NCI-H187 (cell line): ENCODE measurements at regions not wholly inside any gene's neighbourhood (a gene's known extent, or its start where the extent isn't known, plus 50 kb on each side); places are given as distances from the start of the nearest gene placed in this dataset.
"Not testable (repeated sequence)": the region's sequence is repeated elsewhere in the genome, so short reads cannot be mapped to it uniquely, and the experiment has no call there.

Source experiments
- DNase-seq, 2 experiments: peaks; one replicate each; lab custom pipeline; 2025; lab: John Stamatoyannopoulos, UW

GRCh38 chr16:52104993-52105392, 441.9 kb downstream of the TOX3 start:
- DNase-seq: not testable (repeated sequence)

- no peak for DNase-seq
These were observed 443.2 kb downstream of the TOX3 start for GRCh38 chr16:52103791-52104190.

- no peak for DNase-seq
These were observed 445.7 kb downstream of the TOX3 start for GRCh38 chr16:52101246-52101645.

DNA sequence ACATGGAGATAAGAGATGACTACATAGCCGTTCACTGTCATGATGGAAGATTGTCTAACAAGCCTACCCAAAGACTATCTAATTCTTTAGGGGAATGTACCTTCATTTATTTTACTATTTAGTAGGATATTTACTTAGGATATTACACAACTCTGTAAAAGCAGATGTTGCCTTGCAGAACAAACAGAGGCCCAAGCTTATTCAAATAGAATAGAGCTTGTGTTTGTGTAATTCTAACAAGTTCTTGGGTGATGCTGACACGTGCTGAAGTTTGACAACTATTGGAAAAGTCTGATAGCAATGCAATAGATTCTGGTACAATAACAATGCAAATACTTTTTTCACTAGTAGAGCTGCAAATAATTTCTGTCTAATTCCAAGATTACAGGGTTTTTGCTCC, 447.6 kb downstream of the TOX3 start:
- DNase-seq: no peak

GRCh38 chr16:52095471-52095870, 451.5 kb downstream of the TOX3 start:
- no peak for DNase-seq

DNA sequence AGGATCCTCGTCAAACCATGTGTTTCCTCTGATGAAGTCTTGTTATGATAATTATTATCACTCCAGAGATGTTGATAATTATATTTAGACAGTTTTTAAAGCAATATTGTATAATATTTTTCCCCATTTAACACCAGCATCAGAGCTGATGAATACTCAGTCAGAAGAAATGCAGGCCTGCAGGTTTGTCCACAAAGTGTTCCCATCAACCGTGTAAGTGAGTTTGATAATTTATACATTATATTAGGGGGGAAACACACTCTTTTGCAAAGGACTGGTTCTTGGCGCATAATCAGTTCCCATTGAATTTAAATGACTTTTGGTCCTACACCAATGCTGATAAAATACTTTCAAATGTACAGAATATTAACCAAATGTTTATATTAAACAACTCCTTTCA, 454.8 kb downstream of the TOX3 start:
- no peak for DNase-seq

GRCh38 chr16:52090080-52090479, 456.9 kb downstream of the TOX3 start:
- DNase-seq: no peak

DNA sequence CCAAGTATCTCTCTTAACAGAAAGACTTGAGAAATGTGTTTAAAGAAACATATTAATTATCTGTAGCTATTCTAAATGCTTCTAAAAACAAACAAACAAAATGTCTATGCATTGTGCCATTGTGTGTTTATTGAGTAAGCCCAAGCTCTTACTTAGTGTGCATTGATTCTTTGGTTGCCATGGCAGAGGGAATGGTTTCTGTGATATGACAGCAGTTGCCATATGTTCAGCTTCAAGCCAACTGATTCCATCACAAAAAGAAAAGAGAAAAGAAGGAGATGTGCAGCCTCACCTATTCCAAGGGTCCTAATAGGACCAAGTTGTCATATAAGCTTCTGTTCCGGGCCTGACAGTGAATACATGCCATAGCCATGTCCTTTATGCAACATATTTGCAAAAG, 457.5 kb downstream of the TOX3 start:
- DNase-seq: no peak

- DNase-seq: no peak
These were observed 460.0 kb downstream of the TOX3 start for GRCh38 chr16:52086901-52087300.

DNA sequence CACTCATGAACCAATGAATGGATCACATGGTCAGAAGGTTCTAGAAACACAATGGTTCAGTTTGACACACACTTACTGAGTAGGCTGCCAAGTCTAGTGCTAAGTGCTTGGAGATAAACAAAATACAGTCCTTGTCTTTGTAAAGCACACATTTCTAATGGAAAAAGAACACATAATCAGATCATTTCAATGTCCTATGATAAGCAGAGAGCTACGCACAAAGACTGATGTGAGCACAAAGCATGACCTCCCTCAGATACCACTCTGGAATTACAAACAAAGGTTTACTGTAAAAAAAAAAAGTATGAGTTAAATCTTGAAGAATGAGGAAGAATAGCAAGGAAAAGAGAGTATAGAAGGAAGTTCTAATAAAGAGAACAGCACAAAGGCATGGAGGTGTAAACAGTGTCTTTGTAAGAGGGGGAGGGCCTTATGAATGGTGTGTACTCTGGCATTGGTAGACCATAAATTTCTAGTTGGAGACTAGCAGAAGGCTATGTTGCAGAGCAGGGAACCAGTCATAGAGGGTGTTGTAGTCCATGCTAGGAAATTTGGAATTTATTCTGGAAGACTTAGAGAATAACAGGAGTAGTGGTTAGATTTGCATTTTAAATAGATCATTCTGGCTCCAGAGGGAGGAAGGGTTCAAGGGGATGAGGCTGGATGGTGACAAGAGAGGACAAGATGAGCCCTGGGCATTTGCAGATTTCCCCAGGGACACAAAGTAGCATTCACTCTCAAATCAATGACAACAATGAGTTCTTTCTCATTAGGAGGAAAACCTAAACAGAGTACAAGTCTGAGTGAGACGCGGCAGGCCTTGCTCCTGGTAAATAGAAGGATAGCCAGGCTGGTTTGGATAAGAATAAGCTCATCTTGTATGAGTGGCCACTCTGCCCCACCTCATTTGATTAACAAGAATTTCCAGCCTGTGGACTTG, 468.0 kb downstream of the TOX3 start:
- no peak for DNase-seq

GRCh38 chr16:52077607-52078006, 469.3 kb downstream of the TOX3 start:
- DNase-seq: no peak

DNA sequence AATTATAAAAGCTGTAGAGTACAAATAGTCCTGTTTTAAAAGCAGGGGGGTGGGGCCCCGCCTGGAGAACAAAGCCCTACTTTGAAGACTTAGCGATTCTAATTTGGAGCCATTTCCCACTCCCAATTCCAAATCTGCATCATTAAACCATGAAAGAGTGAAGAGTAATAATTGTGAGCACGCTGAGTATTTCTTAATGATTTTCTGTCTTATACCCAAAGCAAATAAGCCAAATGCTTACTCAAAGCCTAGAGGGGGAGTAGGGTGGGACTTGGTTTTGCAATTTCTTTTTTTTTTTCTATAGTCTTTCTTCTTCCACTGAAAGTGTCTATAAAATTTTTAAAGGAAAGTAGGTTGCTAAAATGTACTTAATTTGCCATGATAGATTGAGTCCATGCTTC, 470.1 kb downstream of the TOX3 start:
- DNase-seq: no peak

- no peak for DNase-seq
These were observed 470.6 kb downstream of the TOX3 start for GRCh38 chr16:52076332-52076731.

DNA sequence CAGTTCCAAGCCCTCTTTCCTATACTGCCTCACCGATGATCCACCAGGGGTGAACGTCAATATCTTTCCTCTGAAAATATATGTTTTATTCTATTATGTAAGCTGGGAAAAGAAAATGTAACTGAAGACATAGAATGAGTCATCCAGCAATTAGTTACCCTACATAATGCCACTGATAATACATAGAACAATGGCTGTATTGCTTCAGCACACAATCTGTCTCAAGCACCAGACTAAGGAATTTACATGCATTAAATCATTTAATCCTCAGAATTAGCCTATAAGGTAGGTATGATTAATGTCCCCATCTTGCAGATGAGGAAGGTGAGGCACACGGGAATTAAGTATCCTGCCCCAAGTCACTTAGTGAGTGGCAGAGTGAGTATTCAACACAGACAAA, 472.8 kb downstream of the TOX3 start:
- DNase-seq: no peak

- DNase-seq: no peak
These were observed 473.9 kb downstream of the TOX3 start for GRCh38 chr16:52073024-52073423.

GRCh38 chr16:52071101-52071500, 475.8 kb downstream of the TOX3 start:
- no peak for DNase-seq

- DNase-seq: no peak
These were observed 476.4 kb downstream of the TOX3 start for GRCh38 chr16:52070341-52071057.

DNA sequence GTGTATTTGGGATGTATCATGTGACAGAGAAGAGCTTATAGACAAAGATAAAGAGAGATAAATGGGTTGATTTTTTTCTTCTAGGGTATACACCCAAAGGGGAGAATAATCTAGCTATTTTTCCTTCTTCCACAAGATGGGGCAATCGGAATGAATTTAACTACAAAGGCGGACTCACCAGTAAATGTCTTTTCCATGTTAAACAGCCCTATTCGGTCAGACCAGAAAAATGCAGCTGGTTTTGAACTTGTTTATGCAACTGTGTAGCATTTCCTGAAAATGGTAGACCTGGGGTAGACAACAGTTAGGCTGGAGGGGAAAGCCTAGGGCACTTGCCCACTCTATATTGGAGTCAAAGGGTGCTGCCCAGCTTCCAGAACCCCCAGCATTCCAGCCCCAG, 477.1 kb downstream of the TOX3 start:
- no peak for DNase-seq

GRCh38 chr16:52068447-52069074, 478.4 kb downstream of the TOX3 start:
- DNase-seq: peak in 1 of 2 experiments; percentile 5

GRCh38 chr16:52066962-52067361, 480.0 kb downstream of the TOX3 start:
- DNase-seq: no peak

- DNase-seq: no peak
These were observed 490.7 kb downstream of the TOX3 start for GRCh38 chr16:52056259-52056658.

DNA sequence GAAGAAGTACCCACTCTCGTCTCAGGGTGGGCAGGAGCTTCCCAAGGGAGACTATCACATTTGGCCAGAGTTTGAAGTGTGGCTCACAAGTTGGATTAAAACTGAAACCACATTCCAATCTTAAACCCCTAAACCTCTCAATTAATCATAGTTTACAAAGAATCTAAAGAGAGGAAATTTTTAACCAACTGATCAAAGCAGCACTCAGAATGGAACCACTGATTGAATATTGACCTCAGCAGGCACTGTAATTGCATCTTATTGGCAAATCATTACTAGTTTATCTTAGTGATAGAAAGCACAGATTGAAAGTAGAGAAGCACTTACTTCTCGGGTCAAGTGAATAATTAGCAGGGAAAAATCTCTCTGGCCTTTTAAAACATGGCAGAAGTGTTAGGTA, 491.6 kb downstream of the TOX3 start:
- no peak for DNase-seq

- DNase-seq: no peak
These were observed 492.6 kb downstream of the TOX3 start for GRCh38 chr16:52054326-52054725.
